ENCODE measurements at regions not wholly inside any gene's neighbourhood (a gene's known extent, or its start where the extent isn't known, plus 50 kb on each side); places are given as distances from the start of the nearest gene placed in this dataset.

DNA sequence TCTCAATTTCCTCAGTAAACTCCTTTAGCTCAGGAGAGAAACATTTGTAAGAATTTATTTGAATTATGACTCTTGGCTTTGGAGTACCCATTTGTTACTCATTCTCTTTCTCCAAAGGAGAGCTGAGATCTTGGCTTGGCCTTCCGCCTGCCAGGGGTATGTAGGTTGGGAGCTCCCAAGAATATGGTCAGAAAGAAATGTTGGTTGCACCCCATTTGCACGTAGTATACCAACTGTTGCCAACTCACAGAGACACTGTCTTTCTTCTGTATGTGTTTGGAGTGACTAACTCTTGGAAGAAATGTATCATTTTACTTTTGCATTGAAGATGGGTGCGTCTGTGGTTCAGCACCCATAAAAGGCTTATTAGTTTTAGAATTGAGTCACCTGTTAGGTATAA, 708.5 kb upstream of the SORCS1 start:
- TF ChIP-seq POLR2A (IDR thresholded peaks at IDR 0.05; ENCODE audit: control extremely low read depth in 1 of 2, low read depth in 2 of 2, low read length in 2 of 2) (no peak), RAD21 (IDR thresholded peaks at IDR 0.05 in 1 of 2, conservative IDR thresholded peaks at IDR 0.05 in 1 of 2; ENCODE audit: low read depth in 2 of 2, low read length in 2 of 2) (no peak), ZNF274 (IDR thresholded peaks at IDR 0.05; ENCODE audit: borderline replicate concordance, extremely low read depth, low read length) (no peak), CHD1 (IDR thresholded peaks at IDR 0.05; ENCODE audit: low read depth, low read length) (no peak)
- TF ChIP-seq, protein P1, sequence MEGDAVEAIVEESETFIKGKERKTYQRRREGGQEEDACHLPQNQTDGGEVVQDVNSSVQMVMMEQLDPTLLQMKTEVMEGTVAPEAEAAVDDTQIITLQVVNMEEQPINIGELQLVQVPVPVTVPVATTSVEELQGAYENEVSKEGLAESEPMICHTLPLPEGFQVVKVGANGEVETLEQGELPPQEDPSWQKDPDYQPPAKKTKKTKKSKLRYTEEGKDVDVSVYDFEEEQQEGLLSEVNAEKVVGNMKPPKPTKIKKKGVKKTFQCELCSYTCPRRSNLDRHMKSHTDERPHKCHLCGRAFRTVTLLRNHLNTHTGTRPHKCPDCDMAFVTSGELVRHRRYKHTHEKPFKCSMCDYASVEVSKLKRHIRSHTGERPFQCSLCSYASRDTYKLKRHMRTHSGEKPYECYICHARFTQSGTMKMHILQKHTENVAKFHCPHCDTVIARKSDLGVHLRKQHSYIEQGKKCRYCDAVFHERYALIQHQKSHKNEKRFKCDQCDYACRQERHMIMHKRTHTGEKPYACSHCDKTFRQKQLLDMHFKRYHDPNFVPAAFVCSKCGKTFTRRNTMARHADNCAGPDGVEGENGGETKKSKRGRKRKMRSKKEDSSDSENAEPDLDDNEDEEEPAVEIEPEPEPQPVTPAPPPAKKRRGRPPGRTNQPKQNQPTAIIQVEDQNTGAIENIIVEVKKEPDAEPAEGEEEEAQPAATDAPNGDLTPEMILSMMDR (IDR thresholded peaks at IDR 0.05; ENCODE audit: control extremely low read depth in 1 of 3, insufficient read depth in 1 of 3, low read depth in 1 of 3, low read length in 3 of 3) = no peak
